ENCODE measurements at regions not wholly inside any gene's neighbourhood (a gene's known extent, or its start where the extent isn't known, plus 50 kb on each side); places are given as distances from the start of the nearest gene placed in this dataset.
A peak's percentile ranks its signal among the peaks of the same experiment; 100 is the strongest.

DNA sequence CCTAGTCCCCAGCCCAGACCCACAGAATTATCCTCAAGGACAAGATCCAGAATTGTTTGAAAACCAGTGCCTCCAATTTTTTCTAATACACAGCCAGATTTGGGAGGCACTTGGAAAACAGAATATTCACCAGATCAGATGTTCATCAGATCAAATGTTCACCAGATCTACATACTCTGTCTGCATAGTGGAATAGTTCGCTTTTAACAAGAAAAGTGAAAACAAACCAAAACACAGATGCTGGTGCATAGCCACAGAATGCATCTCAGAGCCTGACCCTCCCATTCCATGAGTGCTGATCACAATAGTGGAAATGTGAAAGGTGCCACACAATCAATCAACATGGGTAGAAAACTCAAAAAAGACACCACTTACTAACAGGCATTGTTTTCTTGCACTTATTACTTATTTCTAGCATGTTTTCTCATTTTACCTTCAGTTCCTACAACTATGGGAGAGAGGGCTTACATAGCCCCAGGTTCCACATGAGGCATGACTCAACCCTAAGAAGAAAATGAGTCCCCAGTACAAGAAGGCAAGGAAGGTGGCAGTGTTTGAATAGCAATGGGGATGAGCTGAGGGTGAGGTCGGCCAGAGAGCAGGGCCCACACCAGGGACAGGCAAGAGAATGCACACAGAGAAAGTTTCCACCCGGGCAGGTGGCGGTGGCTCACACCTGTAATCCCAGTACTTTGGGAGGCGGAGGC lies 432.7 kb upstream of the NFE2L3 start:
- no peaks in the 10 kb centered on the region for H3K4me1 ChIP-seq (ENCODE audit: insufficient read depth, low read length, poor library complexity, severe bottlenecking)
- no peaks in the 10 kb centered on the region for H3K9me3 ChIP-seq (ENCODE audit: low read depth, low read length, poor library complexity, severe bottlenecking)
- no peak overlapping the region for H3K4me3 ChIP-seq (ENCODE audit: low read depth, low read length, poor library complexity, severe bottlenecking)
- CTCF ChIA-PET = no interaction called here
- intact Hi-C loops (cut with micrococcal nuclease; ENCODE audit: unreplicated experiment) = no loop called here
- H3K27me3 ChIP-seq (replicated peaks; ENCODE audit: insufficient read depth, low read depth, low read length, poor library complexity) = peaks cover 20% of the 10 kb centered on the region
- no peak for TF ChIP-seq EZH2 (IDR thresholded peaks at IDR 0.05; ENCODE audit: borderline replicate concordance, low read depth, low read length, poor library complexity, severe bottlenecking)
- TF ChIP-seq, protein P1, sequence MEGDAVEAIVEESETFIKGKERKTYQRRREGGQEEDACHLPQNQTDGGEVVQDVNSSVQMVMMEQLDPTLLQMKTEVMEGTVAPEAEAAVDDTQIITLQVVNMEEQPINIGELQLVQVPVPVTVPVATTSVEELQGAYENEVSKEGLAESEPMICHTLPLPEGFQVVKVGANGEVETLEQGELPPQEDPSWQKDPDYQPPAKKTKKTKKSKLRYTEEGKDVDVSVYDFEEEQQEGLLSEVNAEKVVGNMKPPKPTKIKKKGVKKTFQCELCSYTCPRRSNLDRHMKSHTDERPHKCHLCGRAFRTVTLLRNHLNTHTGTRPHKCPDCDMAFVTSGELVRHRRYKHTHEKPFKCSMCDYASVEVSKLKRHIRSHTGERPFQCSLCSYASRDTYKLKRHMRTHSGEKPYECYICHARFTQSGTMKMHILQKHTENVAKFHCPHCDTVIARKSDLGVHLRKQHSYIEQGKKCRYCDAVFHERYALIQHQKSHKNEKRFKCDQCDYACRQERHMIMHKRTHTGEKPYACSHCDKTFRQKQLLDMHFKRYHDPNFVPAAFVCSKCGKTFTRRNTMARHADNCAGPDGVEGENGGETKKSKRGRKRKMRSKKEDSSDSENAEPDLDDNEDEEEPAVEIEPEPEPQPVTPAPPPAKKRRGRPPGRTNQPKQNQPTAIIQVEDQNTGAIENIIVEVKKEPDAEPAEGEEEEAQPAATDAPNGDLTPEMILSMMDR (conservative IDR thresholded peaks at IDR 0.05; ENCODE audit: low read depth, low read length) = no peak
- DNase-seq (ENCODE audit: low spot score) = no peak
- BruUV-seq (replicated peaks) = no TSS peak
- H3K36me3 ChIP-seq (ENCODE audit: insufficient read depth, low read length, poor library complexity, severe bottlenecking) = no peaks in the 10 kb centered on the region
- no peak overlapping the region for H3K27ac ChIP-seq (ENCODE audit: low read depth, low read length, poor library complexity, severe bottlenecking)
- POLR2A ChIA-PET (ENCODE audit: low non-redundant PET) = no interaction called here

DNA sequence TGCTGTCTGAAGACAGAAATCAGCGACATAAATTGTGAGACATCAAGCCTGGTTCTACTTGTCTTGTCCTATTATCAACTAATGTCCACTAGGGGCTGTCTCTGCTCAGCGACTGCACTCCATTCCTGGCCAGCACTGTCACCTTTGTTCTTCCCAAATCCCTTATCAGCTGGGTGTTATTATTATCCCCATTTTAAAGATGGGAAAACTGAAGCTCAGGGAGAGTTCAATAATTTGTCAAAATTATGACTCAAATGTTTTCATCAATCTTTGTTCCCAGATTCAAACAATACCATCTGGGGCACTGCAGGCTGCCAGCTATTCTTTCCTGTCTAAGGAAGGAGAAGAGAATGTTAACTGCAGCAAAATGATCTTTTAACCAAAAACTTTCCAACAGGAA lies 431.6 kb upstream of the NFE2L3 start:
- ChIA-PET CTCF (no interaction called here), POLR2A (ENCODE audit: low non-redundant PET) (no interaction called here)
- BruUV-seq (replicated peaks) = no TSS peak

DNA sequence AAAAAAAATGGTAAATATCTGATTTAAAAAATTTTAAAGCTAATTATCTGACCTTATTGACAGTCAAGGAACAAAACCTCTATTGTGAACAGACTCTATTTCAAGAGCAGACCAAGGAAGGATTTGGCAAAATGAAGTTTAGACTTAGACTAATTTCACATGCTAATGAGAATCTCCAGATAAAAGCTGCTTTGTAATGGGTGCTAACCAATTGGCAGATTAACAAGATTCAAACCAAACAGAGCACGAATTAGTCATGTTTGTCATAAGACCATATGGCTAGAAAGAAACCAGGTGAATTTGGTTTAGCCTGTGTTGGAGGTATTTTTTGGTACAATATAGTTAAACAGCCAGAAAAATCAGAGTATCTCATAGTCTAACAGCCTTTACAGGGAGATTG lies 429.1 kb upstream of the NFE2L3 start:
- Histone ChIP-seq H3K36me3 (ENCODE audit: insufficient read depth, low read length, poor library complexity, severe bottlenecking) (no peaks in the 10 kb centered on the region), H3K27ac (ENCODE audit: low read depth, low read length, poor library complexity, severe bottlenecking) (no peak overlapping the region), H3K4me1 (ENCODE audit: insufficient read depth, low read length, poor library complexity, severe bottlenecking) (no peaks in the 10 kb centered on the region), H3K27me3 (replicated peaks; ENCODE audit: insufficient read depth, low read depth, low read length, poor library complexity) (peaks cover 20% of the 10 kb centered on the region), H3K9me3 (ENCODE audit: low read depth, low read length, poor library complexity, severe bottlenecking) (no peaks in the 10 kb centered on the region), H3K4me3 (ENCODE audit: low read depth, low read length, poor library complexity, severe bottlenecking) (no peak overlapping the region)
- ChIA-PET POLR2A (ENCODE audit: low non-redundant PET) (no interaction called here), CTCF (no interaction called here)
- no peak for TF ChIP-seq EZH2 (IDR thresholded peaks at IDR 0.05; ENCODE audit: borderline replicate concordance, low read depth, low read length, poor library complexity, severe bottlenecking)
- TF ChIP-seq, protein P1 (conservative IDR thresholded peaks at IDR 0.05; ENCODE audit: low read depth, low read length) = no peak
- intact Hi-C loops (cut with micrococcal nuclease; ENCODE audit: unreplicated experiment) = no loop called here
- peak; percentile 11 for DNase-seq (ENCODE audit: low spot score)
- BruUV-seq (replicated peaks) = no TSS peak

More for the DNA sequence above, 431.6 kb upstream of the NFE2L3 start:
- no peak overlapping the region for H3K4me3 ChIP-seq (ENCODE audit: low read depth, low read length, poor library complexity, severe bottlenecking)
- peaks cover 20% of the 10 kb centered on the region for H3K27me3 ChIP-seq (replicated peaks; ENCODE audit: insufficient read depth, low read depth, low read length, poor library complexity)
- TF ChIP-seq, protein P1 (conservative IDR thresholded peaks at IDR 0.05; ENCODE audit: low read depth, low read length) = peak; percentile 59
- no peak for TF ChIP-seq EZH2 (IDR thresholded peaks at IDR 0.05; ENCODE audit: borderline replicate concordance, low read depth, low read length, poor library complexity, severe bottlenecking)
- H3K4me1 ChIP-seq (ENCODE audit: insufficient read depth, low read length, poor library complexity, severe bottlenecking) = no peaks in the 10 kb centered on the region
- H3K36me3 ChIP-seq (ENCODE audit: insufficient read depth, low read length, poor library complexity, severe bottlenecking) = no peaks in the 10 kb centered on the region
- DNase-seq (ENCODE audit: low spot score) = peak; percentile 12
- no peaks in the 10 kb centered on the region for H3K9me3 ChIP-seq (ENCODE audit: low read depth, low read length, poor library complexity, severe bottlenecking)
- intact Hi-C loops (cut with micrococcal nuclease; ENCODE audit: unreplicated experiment) = no loop called here
- no peak overlapping the region for H3K27ac ChIP-seq (ENCODE audit: low read depth, low read length, poor library complexity, severe bottlenecking)
